HG02678 (cell line): ENCODE measurements at regions not wholly inside any gene's neighbourhood (a gene's known extent, or its start where the extent isn't known, plus 50 kb on each side); places are given as distances from the start of the nearest gene placed in this dataset.

Experiments used
- ATAC-seq: cut with Tn5 transposase; IDR thresholded peaks from one replicate; pipeline ENCODE4 v1.9.1; 2021; ENCODE audit warnings: mild to moderate bottlenecking, moderate library complexity; ENCODE audit not compliant: unreplicated experiment

DNA sequence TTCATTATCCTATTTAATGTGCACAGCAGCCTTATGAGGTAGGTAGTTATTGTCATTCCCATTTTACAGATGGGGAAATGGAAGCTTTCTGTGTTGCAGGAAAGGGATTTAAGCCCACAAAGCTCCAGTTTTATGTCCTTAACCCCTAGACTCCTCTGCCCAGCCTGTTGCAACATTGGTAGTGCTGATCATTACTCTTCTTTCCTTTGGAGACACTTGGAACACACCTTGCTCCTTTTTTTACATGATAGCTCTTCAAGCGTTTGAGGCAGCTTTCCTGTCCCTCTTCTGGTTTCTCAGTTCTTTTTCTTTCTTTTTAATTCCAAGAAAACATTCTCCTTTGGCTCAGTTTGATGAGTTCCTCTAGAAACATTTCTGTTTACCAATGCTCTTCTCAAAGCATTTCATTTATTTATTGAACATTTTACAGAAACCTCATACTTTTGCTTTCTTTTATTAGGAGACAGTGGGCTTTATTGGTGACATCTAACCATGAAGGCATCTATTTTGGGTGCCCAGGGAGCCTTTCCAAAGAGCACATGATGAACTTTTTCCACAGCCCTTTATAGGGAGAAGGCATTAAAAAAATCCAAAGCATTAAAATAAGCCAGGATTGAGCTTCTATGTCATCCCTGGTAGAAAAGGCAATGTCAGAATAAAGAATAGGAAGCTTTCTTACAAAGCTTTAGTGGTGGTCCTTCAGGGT lies 218.0 kb downstream of the TMEM38B start:
- ATAC-seq, result no peak

DNA sequence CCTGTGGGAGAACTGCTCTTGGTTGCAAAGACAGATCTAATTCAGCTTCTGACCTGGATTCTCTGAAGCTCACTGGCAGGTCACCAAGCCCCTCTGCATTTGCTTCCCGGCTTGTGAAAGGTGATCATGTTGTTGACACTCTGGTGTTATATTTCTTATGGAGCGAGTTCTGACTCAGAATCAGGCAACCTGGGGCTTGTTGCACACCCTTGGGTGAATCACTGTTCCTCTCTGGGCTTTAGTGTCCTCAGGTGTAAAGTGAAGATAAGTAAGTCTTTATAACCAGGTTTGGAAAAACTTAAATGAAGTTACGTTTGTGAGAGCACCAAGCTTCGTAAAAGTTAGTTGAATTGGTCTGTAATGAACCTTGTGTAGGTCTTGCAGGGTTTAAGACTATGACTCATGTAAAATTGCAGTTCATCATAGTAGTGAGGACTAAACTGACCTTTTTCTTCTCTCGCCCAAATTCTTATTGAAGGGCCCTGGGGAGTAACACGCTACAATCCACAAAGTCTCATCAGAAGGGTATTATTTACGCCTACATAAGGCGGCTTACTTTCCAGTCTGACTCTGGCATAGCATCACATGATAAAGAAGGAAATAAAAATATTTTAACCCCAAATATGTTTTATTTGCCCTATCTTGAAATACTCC lies 218.6 kb downstream of the TMEM38B start:
- no peak for ATAC-seq

DNA sequence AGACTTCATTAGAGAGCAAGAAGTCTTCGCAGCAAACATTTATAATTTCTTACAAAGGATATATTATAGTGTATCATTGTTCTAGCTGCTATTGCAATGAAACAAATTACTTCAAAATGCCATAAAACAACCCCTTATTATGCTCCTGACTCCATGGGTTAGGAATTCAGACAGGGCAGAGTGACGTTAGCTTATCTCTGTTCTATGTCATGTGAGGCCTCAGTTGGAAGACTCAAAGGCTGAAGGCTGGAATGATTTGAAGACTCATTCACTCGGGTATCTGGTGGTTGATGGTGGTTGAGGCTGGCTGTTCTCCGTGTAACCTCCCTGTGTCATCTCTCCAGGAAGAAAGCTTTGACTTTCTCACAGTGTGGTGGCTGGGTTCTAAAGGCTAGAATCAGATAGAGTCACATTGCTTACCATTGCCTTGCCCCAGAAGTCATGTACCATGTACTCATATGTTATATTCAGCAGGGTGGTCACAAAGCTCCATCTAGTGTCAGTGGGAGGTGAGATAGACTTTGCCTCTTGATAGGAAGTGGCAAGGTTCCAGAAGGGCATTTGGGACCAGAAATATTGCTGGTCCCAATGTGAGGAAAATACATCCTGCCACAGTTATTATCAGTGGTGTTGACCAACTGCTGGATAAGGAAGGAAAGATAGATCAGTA lies 226.9 kb downstream of the TMEM38B start:
- no peak for ATAC-seq

DNA sequence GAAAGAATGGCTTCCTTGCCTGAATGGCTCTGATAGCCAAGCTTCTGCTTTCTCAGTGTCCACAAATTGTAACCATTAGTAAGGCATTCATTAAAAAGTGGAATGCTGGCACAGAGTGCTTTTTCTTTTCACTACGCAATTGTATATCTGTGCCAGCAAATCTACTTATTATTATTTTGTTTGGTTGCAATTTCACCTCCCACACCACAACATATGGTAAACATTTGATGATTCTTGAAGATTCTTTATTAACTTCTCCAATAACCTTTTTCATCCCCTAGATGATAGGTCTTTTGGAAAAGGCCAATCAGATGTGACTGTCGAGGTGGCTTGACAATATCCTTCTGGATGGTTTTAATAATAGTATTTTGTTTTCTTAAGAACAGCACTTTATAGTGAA lies 234.1 kb downstream of the TMEM38B start:
- no peak for ATAC-seq

DNA sequence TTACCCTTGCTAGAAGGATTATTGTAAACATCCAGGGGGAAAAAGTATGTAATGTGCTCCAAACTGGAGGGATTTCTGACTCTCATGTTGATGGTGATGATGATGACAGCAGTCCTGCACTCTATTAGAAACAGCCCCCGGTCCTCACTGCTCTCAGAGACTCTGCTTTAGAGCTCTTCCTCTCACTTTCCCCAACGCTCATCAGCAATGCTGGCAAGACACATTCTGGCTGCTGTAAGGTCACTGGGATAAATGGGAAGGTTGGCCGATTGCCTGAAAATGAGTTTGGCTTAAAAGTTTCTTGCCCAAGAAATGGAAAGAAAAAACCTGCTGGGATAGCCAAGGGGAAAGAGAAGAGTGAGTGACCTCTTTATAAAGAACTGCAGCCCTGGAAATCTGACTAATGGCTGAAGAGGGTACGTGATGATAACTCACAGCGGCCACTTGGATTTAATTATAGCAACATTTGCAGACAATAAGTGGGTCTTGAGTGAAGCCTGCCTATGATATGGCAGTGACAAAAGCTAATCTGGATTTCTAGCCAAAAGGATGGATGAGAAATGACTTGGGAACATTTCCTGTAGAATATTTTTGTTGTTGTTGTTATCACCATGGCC lies 235.8 kb downstream of the TMEM38B start:
- ATAC-seq, result no peak

DNA sequence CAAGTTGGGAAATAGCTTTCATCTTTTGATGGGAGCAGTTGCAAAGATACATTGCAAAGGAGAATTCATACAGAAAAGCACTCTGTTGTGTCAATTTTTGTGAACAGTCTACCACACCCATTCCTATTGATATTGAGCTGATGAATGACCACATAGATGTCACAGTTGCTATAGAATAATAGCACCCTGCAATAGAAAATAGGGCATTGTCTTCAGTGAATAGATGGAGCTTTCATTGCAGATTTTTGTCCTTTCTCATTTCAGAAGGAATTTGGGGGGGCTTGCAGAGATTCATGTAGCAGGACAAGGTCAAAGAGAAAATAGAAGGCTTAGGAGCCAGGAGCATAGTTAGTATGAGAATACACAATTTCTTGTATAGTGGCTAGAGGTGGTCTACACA lies 237.9 kb downstream of the TMEM38B start:
- ATAC-seq, result no peak

DNA sequence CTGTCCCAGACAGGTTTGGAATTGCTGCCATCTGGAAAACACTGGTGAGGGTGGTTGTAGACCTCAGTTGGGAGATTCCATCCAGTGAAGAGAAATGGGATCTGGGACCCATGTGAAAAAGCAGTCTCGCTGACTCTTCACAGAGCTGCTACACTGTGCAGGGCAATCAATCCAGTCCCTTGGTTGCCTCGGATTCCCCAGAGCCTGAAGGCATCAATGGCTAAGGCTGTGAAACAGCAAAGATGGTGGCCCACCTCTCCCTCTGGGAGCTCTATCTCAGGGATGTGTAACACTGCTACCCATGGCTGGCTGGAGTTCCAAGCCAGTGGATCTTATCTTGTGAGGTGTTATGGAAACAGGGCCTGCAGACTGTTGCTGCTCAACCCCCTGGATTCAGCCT lies 256.1 kb downstream of the TMEM38B start:
- no peak for ATAC-seq

DNA sequence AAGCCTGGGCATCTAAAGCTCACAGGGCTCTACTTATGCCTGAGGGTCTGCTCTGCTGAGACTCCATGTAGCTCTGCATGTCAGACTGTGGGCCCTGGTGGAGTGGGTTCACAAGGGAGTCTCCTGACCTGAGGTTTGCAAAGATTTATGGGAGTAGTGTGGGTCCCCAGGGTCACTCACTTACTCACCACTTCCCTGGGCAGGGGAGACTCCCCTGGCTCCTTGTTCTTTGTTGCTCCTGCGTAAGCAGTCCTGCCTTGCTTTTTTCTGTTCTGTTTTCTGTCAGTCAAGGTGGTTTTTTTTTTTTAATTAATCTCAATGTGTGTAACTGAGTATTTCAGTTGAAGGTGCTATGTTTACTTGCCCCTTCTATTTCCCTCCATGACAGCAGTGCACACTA lies 256.6 kb downstream of the TMEM38B start:
- ATAC-seq, result no peak

DNA sequence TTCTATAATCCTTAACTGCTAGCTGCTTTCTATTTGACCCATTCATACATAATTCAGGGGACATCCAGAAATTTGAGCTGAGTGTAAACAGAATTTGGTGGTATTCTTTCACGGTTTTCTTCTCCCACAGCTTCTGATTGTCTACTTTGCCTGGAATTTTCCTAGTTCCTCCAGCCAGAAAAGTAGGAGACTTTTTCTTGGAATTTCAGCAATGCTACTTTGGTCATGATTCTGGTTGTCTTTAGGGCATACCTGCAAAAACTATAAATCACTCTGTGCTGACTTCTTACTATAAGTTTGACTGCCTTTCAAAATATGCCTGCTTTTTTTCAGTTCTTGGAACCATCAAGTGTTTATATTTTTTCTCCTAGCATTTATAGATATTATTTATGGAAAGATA lies 260.2 kb downstream of the TMEM38B start:
- no peak for ATAC-seq

DNA sequence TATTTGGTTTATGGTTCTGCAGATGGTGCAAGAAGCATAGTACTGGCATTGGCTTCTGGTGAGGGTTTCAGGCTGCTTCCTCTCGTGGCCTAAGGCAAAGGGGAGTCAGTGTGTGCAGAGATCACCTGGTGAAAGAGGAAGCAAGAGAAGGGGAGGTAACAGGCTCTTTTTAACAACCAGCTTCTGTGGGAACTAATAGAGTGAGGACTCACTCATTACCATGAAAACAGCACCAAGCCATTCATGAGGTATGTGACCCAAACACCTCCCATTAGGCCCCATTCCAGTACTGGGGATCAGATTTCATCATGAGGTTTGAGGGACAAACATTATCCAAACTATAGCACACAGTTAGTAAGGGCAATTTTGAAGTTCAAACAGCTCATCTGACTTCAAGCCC lies 263.5 kb downstream of the TMEM38B start:
- ATAC-seq, result no peak

DNA sequence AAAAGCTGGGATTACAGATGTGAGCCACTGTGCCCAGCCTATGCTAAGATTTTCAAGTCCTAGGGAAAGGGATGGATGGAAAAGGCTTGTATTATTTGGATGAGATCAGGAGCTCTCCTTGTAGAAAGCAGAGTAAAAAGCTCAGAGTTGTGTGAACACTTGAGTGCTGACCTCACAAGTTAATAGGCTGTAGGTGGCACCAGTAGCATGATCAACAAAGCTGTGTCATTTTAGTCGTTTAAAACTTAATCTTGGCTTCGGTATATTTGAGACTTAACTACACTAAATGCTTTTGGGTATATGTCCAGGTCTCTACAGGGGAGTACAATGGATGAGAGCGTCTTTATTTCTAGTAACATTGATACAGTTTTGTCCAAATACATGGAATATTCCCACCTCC lies 264.2 kb downstream of the TMEM38B start:
- ATAC-seq, result no peak

DNA sequence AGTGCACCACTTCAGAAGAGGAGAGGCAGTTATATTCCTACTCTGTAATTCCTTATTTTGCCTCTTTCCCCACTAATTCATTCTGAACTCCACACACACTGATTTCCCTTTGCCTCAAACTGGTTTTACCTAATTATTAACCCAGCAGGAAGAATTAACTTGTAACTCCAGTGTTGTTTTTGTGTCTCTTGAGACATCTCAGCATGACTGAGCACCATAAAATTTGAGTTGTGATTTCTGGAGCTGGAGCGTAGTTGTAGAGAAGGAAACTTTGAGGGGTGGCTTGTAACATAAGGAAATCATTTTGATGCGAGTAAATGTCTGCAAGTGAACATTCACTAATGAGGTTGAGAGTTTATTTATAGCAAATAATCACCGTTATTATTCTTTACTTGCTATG lies 265.2 kb downstream of the TMEM38B start:
- ATAC-seq, result no peak

DNA sequence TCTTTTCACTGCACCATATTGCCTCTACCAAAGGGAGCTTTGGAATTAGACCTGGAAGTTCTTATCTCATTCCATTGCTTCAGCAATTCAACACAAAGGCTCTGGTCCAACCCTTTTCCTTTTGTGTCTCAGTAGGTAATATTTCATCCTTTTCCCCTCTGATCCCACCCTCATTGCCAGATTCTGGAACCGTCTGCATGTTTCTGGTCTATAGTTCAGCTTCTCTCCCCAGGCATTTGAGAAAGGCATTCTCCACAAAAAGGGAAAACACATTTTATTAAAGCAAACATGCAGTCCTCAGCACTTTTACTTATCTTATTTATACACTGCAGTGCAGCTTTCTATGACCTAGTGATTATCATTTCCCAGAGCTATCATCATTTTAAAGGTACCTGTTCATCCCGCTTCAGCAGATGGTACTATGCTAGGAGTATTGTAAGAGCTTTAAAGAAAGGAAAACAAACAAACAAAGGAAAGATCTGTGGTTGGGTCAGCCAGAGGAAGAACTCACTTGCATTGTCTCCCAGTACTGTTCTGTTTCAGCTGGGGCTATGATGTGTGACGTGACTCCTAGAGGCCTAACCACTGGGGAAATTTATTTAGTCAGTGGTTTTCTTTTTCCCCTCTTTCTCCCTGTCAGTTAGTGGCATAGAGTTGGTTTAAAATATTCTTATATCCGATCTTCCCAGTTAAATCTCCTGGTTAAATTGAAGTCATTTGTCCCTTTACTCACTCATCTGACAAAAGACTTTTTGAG lies 269.2 kb downstream of the TMEM38B start:
- ATAC-seq, result no peak

DNA sequence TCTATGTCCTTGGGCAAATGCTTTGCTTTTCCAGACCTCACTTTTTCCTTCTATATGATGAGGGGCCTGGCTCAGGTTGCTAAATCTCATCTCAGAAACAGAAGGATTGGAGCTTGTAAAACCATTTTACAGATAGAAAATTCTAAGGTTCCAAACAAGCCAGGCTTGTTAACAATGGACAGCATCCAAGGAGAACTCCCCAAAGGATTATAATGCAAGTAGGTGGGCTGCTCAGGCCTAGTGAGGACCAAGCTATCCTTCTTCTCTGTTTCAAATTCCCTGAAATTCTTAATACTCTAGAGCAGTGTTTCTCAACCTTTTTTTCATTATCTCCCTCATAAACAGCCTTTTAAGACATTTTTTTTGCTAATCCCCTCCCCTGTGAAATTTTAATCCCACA lies 269.8 kb downstream of the TMEM38B start:
- no peak for ATAC-seq

DNA sequence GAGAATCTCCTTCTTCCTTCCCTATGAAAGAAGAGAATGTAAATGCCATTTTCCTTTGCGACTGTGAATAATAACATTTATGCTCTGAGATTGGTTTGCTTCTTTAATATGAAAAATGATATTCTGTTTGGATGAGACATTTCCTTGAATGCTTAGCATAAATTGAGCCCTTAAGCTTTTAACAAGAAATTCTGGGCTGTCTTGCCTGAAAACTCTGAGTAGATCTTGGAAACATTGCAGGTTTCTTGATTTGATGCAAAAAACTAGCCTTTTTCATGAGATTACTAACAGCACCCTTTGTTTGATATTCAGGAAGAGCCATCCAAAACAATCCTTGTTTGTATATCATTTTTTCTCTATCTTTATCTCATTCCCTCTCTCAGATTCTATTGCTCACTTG lies 272.5 kb downstream of the TMEM38B start:
- ATAC-seq, result no peak

DNA sequence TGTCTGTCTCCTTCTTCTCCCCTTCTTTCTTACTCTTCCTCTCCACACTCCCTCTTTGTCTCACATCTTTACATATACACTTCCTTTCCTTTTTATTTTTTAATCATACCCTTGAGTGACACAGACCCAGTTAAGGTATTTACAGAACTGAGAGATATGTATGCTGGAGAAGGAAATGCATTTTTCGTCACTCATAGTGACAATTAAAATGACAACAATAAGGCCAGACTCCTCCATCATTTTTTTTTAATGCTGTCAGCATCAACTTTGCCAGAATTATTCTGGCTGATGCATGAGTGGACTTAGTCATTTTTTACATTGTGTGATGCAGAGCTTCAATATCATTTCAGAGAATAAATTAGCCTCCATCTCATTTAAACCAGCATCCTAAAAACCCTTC lies 272.9 kb downstream of the TMEM38B start:
- ATAC-seq, result no peak

DNA sequence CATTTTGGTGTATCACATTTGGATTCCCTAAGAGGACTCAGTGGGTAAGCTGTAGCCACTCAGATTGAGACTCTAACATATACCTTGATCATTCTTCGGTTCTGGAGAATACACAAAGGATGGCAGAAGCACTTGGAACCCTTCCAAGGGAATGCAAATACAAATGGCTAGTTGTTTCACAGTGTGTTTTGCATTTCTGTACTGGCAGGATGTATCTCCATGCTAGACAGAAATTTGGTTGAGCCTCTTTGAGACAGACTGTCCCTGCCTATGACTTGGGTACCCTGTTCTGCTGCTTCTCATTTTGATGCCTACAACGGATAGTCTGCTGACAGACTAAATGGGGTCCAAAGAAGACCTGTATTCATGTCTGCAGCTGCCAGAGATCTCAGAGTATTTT lies 273.5 kb downstream of the TMEM38B start:
- no peak for ATAC-seq

DNA sequence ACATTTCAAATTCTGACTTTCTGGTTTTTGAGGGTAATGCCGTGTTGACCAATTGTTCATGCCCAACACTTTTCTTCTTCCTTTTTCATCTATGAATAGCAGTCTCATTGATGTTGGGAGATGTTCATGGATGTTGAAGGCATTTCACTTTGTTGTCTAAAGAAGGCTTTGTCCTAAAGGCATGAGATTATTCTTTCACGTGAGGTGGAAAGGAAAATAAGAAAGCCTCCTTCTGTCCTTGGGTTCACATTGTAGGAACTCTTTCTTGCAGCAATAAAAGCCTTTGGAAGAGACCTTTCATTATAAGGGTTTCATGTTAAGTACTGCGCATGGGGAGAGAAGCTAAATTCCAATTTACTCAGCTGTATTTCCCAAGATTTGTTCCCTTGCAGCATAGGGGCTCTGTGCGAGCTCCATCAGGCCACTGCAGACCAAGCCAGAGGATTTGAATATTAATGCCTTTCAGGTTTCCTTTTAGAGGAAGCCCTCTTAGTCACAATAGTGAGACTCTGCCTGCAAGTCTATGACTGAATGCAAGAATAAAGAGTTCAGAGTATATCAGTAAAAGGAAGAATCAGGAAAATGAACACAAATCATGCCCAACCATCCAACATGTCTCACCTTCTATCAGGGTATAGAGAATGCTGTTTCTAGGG lies 274.6 kb downstream of the TMEM38B start:
- ATAC-seq, result no peak

DNA sequence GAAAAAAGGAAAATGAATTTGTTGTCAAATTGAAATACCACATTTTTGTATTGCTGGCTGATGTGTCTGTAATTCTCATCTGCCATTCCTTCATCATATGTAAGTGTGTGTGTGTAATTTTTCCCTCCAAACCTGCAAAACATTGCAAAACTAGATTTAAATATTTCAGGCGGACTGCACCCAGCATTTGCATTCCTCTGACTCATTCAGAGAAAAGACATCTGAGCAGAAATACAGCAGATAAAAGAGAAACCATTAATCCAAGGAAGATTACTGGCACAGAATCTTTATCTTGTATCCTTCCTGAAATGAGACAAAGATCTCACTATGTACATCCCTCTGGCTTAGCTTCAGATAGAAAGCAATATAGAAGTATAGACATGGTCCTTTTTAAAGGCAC lies 275.3 kb downstream of the TMEM38B start:
- no peak for ATAC-seq

DNA sequence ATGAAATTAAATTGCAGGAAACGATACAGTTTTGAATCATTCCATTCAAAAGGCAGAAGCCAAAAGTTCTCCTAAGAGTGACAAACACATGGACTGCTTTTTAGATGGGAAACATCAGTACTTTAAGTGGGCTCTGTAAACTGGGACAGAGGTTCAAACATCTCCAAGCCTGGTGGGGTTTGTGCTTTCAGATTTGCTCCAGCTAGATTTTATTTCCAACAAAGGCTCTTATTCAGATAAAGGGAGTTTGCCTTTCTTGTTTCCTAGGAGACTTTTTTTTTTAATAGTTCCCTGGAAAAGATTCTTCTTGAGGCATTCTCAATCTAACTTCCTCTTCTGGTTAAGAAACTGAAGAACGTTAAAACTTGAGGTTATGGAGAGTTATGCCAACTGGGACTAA lies 277.6 kb downstream of the TMEM38B start:
- ATAC-seq, result no peak
